ENCODE measurements at regions not wholly inside any gene's neighbourhood (a gene's known extent, or its start where the extent isn't known, plus 50 kb on each side); places are given as distances from the start of the nearest gene placed in this dataset.

GRCh38 chr3:88668180-88668579 is 439.2 kb upstream of the EPHA3 start:
- Histone ChIP-seq H3K27me3 (ENCODE audit: insufficient read depth, poor library complexity, severe bottlenecking) (no peaks in the 10 kb centered on the region), H3K27ac (replicated peaks) (no peak overlapping the region), H3K4me3 (replicated peaks; ENCODE audit: insufficient read depth, low read length) (no peak overlapping the region)
- TF ChIP-seq POLR2AphosphoS5 (IDR thresholded peaks at IDR 0.05; ENCODE audit: low read depth) (no peak), SPI1 (IDR thresholded peaks at IDR 0.05; ENCODE audit: borderline replicate concordance, low read depth) (no peak), CTCF (IDR thresholded peaks at IDR 0.05; ENCODE audit: insufficient read depth, low read length) (no peak), GABPA (IDR thresholded peaks at IDR 0.05; ENCODE audit: low read depth) (no peak), REST (IDR thresholded peaks at IDR 0.05; ENCODE audit: insufficient replicate concordance, low read depth) (no peak)
- no peak for DNase-seq (ENCODE audit: low read depth in 1 of 2, low spot score in 1 of 2)

DNA sequence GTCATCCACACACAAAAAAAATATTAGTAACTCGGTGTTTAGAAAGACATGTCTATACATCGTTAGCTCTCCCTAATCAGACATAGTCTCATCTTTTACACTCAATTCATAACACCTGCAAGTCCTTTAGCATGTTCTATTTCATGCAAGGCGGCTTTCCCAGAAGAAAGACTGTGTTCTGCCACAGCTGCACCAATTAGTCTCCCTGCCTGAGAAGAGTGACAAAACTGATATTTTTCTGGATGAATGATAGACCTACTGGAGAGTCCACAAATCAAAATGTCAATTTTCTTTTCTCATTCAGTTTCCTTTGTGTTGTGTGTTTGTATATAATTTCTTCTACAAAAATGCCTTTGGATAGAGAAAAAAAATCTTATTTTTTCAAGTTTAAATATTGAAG is 435.8 kb upstream of the EPHA3 start:
- no peak for DNase-seq (ENCODE audit: low read depth in 1 of 2, low spot score in 1 of 2)
- Histone ChIP-seq H3K27me3 (ENCODE audit: insufficient read depth, poor library complexity, severe bottlenecking) (no peaks in the 10 kb centered on the region), H3K27ac (replicated peaks) (no peak overlapping the region), H3K4me3 (replicated peaks; ENCODE audit: insufficient read depth, low read length) (no peak overlapping the region)
- TF ChIP-seq SPI1 (IDR thresholded peaks at IDR 0.05; ENCODE audit: borderline replicate concordance, low read depth) = no peak
- TF ChIP-seq CTCF (IDR thresholded peaks at IDR 0.05; ENCODE audit: insufficient read depth, low read length) = no peak
- no peak for TF ChIP-seq REST (IDR thresholded peaks at IDR 0.05; ENCODE audit: insufficient replicate concordance, low read depth)
- TF ChIP-seq POLR2AphosphoS5 (IDR thresholded peaks at IDR 0.05; ENCODE audit: low read depth) = no peak
- no peak for TF ChIP-seq GABPA (IDR thresholded peaks at IDR 0.05; ENCODE audit: low read depth)

GRCh38 chr3:88677298-88677697 is 430.1 kb upstream of the EPHA3 start:
- H3K4me3 ChIP-seq (replicated peaks; ENCODE audit: insufficient read depth, low read length) = no peak overlapping the region

More at GRCh38 chr3:88677298-88677697, 430.1 kb upstream of the EPHA3 start:
- no peak overlapping the region for H3K27ac ChIP-seq (replicated peaks)
- no peaks in the 10 kb centered on the region for H3K27me3 ChIP-seq (ENCODE audit: insufficient read depth, poor library complexity, severe bottlenecking)
- DNase-seq (ENCODE audit: low read depth in 1 of 2, low spot score in 1 of 2) = no peak
- TF ChIP-seq SPI1 (IDR thresholded peaks at IDR 0.05; ENCODE audit: borderline replicate concordance, low read depth) = no peak
- no peak for TF ChIP-seq REST (IDR thresholded peaks at IDR 0.05; ENCODE audit: insufficient replicate concordance, low read depth)
- no peak for TF ChIP-seq GABPA (IDR thresholded peaks at IDR 0.05; ENCODE audit: low read depth)
